Neuronal stem cell (in vitro differentiated cells): ENCODE measurements at regions not wholly inside any gene's neighbourhood (a gene's known extent, or its start where the extent isn't known, plus 50 kb on each side); places are given as distances from the start of the nearest gene placed in this dataset.

Experiments
- DNase-seq: peaks from one replicate; pipeline ENCODE4 v3.0.0-alpha.2; 2013; ENCODE audit warnings: low spot score
- H2AFZ ChIP-seq: one replicate; pipeline ENCODE4 v1.6.1; 2013; ENCODE audit warnings: mild to moderate bottlenecking, low read length, inconsistent platforms
- H2AK5ac ChIP-seq: 2 replicates; pipeline ENCODE4 v1.6.1; 2013; ENCODE audit warnings: low read depth, mild to moderate bottlenecking, inconsistent platforms, low read length, moderate library complexity, mixed read lengths
- H2BK120ac ChIP-seq: 2 replicates; pipeline ENCODE4 v1.6.1; 2013; ENCODE audit warnings: low read depth, mild to moderate bottlenecking, inconsistent platforms, low read length, moderate library complexity, mixed read lengths
- H2BK12ac ChIP-seq: one replicate; pipeline ENCODE4 v1.6.1; 2013; ENCODE audit warnings: low read length, inconsistent platforms
- H2BK15ac ChIP-seq: 2 replicates; pipeline ENCODE4 v1.6.1; 2013; ENCODE audit warnings: mild to moderate bottlenecking, low read length, inconsistent platforms, mixed read lengths
- H2BK5ac ChIP-seq: one replicate; pipeline ENCODE4 v1.6.1; 2013; ENCODE audit warnings: inconsistent platforms, mild to moderate bottlenecking, low read length, moderate library complexity
- H3K14ac ChIP-seq: one replicate; pipeline ENCODE4 v1.6.1; 2013; ENCODE audit warnings: low read length, inconsistent platforms
- H3K18ac ChIP-seq: 2 replicates; pipeline ENCODE4 v1.6.1; 2013; ENCODE audit warnings: low read length, inconsistent platforms
- H3K23ac ChIP-seq: 2 replicates; pipeline ENCODE4 v1.6.1; 2013; ENCODE audit warnings: low read depth, mild to moderate bottlenecking, mixed read lengths, low read length, inconsistent platforms; ENCODE audit not compliant: poor library complexity
- H3K27ac ChIP-seq: replicated peaks from 3 replicates; pipeline ENCODE4 v1.5.1; 2013; ENCODE audit warnings: low read length, inconsistent platforms
- H3K27me3 ChIP-seq, 3 experiments: 2 replicates each; pipeline ENCODE4 v1.6.1; 2013; ENCODE audit warnings: low read length in 3 of 3, mild to moderate bottlenecking in 2 of 3, inconsistent platforms in 1 of 3, low read depth in 1 of 3, mixed read lengths in 1 of 3, moderate library complexity in 1 of 3; ENCODE audit not compliant: control insufficient read depth in 3 of 3, insufficient read depth in 3 of 3
- H3K36me3 ChIP-seq, 2 donors: replicated peaks in 1 of 2; 2 replicates each; pipeline ENCODE4 v1.6.1; 2013; ENCODE audit warnings: low read length in 2 of 2; ENCODE audit not compliant: control insufficient read depth in 2 of 2, insufficient read depth in 2 of 2
- H3K4ac ChIP-seq: 2 replicates; pipeline ENCODE4 v1.6.1; 2013; ENCODE audit warnings: inconsistent platforms, mild to moderate bottlenecking, low read length, moderate library complexity
- H3K4me1 ChIP-seq, 2 donors: 1 replicate in 1 of 2; 2 replicates in 1 of 2; pipeline ENCODE4 v1.6.1; 2013; ENCODE audit warnings: low read length in 2 of 2, low read depth in 1 of 2; ENCODE audit not compliant: control insufficient read depth in 2 of 2, insufficient read depth in 1 of 2
- H3K4me2 ChIP-seq: one replicate; pipeline ENCODE4 v1.6.1; 2013; ENCODE audit warnings: mild to moderate bottlenecking, low read length, inconsistent platforms; ENCODE audit not compliant: insufficient read depth, poor library complexity, severe bottlenecking
- H3K4me3 ChIP-seq, 2 donors: 2 replicates each; pipeline ENCODE4 v1.5.1; 2013; ENCODE audit warnings: low read length in 2 of 2, mild to moderate bottlenecking in 2 of 2, inconsistent platforms in 1 of 2, moderate library complexity in 1 of 2
- H3K79me1 ChIP-seq: one replicate; pipeline ENCODE4 v1.6.1; 2013; ENCODE audit warnings: low read depth, mild to moderate bottlenecking, inconsistent platforms, low read length, moderate library complexity
- H3K9ac ChIP-seq: one replicate; pipeline ENCODE4 v1.6.1; 2013; ENCODE audit warnings: mild to moderate bottlenecking, low read depth, low read length, inconsistent platforms; ENCODE audit not compliant: poor library complexity
- H3K9me3 ChIP-seq, 2 donors: replicated peaks in 1 of 2; 2 replicates each; pipeline versions ENCODE3 to v1.6.1; 2013; ENCODE audit warnings: low read length in 2 of 2, mild to moderate bottlenecking in 2 of 2, inconsistent platforms in 1 of 2, low read depth in 1 of 2, mixed read lengths in 1 of 2, moderate library complexity in 1 of 2; ENCODE audit not compliant: control insufficient read depth in 2 of 2, insufficient read depth in 1 of 2
- H4K8ac ChIP-seq: one replicate; pipeline ENCODE4 v1.6.1; 2013; ENCODE audit warnings: low read depth, mild to moderate bottlenecking, inconsistent platforms, low read length, moderate library complexity
- H4K91ac ChIP-seq: one replicate; pipeline ENCODE4 v1.6.1; 2013; ENCODE audit warnings: low read length, low read depth, mild to moderate bottlenecking, inconsistent platforms; ENCODE audit not compliant: poor library complexity
- WGBS, 2 donors: extraction: QIAGEN DNeasy Blood & Tissue Kit; methylation state at CpG; one replicate each; pipeline ENCODE4 v1.1.7; 2013; ENCODE audit warnings: missing lambda C conversion rate in 2 of 2, mixed read lengths in 1 of 2; ENCODE audit not compliant: insufficient read length in 2 of 2, insufficient replicate concordance in 1 of 2; ENCODE audit errors: extremely low coverage in 2 of 2; 5-methylcytosine and 5-hydroxymethylcytosine counted together

DNA sequence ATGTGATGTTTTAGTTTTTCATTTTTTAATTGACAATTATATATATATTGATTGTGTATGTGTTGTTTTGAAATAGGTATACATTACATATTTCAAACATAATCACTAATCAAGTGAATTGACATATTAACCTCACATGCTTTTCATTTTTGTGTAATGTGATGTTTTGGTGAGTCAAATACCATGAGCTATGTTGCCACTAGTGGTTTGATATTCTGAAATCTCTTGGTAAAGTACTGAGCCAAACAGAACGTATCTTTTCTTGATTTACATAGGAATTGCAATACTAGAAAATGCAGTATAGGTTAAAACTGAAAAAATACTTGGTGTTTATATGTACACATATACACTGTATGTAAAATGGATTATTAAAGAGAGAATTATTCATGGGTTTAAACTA is 65.2 kb upstream of the SIAH1 start:
- no CpG with 5 or more reads among the region's 1 CpG for WGBS, 2 donors
- no peak overlapping the region for H3K18ac ChIP-seq
- H2AK5ac ChIP-seq, result no peak overlapping the region
- DNase-seq, result no peak
- H2BK5ac ChIP-seq, result no peak overlapping the region
- H2AFZ ChIP-seq, result no peak overlapping the region
- H3K79me1 ChIP-seq, result no peaks in the 10 kb centered on the region
- H3K14ac ChIP-seq, result no peak overlapping the region
- no peak overlapping the region for H3K4ac ChIP-seq
- peaks cover 0 to 4% of the 10 kb centered on the region in 2 donors for H3K4me1 ChIP-seq
- H3K9ac ChIP-seq, result no peak overlapping the region
- H4K8ac ChIP-seq, result no peak overlapping the region
- peaks cover 0 to 5% (median 0%) of the 10 kb centered on the region in 3 experiments for H3K27me3 ChIP-seq
- H3K4me3 ChIP-seq, result no peak overlapping the region
- H3K4me2 ChIP-seq, result no peak overlapping the region
- no peak overlapping the region for H3K27ac ChIP-seq
- H2BK12ac ChIP-seq, result no peak overlapping the region
- no peak overlapping the region for H3K23ac ChIP-seq
- H4K91ac ChIP-seq, result no peak overlapping the region
- H2BK120ac ChIP-seq, result no peak overlapping the region
- no peaks in the 10 kb centered on the region for H3K36me3 ChIP-seq
- no peak overlapping the region for H2BK15ac ChIP-seq
- H3K9me3 ChIP-seq, result no peaks in the 10 kb centered on the region

DNA sequence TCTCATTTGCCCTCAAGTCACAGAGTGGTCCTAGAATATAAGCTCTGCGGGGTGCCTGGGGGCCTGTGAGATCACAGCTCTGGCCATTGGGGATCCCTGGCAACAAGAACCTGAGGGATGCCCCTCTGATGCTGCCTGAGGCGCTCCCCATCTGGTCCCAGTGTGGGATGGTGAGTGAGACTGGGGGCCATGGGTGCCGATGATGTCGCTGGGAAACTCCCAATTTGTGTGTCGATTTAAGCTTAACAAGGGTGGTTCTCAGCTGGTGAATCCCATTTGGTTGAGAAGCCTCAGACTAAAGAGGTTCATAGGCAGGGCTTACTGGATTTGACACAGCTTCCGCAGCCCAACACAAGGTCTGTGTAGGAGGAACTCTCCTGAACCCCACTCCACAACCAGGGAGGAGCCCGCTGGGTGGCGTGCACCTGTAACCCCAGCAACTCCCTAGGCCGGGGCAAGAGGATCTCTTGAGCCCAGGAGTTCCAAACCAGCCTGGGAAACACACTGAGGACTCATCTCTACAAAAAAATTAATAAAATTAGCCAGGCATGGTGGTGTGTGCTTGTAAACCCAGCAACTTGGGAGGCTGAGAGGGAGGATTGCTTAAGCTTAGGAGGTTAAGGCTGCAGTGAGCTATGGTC is 63.7 kb upstream of the SIAH1 start:
- H2AK5ac ChIP-seq, result no peak overlapping the region
- H2BK5ac ChIP-seq, result no peak overlapping the region
- H3K9me3 ChIP-seq, result no peaks in the 10 kb centered on the region
- no peak overlapping the region for H4K8ac ChIP-seq
- no peak overlapping the region for H3K4me2 ChIP-seq
- H3K36me3 ChIP-seq, result no peaks in the 10 kb centered on the region
- H3K4me3 ChIP-seq, result no peak overlapping the region
- no peak overlapping the region for H3K9ac ChIP-seq
- H3K4ac ChIP-seq, result no peak overlapping the region
- H3K14ac ChIP-seq, result no peak overlapping the region
- no peak overlapping the region for H3K23ac ChIP-seq
- no peak overlapping the region for H2BK12ac ChIP-seq
- H4K91ac ChIP-seq, result no peak overlapping the region
- no peak overlapping the region for H2AFZ ChIP-seq
- peaks cover 0 to 3% (median 0%) of the 10 kb centered on the region in 3 experiments for H3K27me3 ChIP-seq
- H3K4me1 ChIP-seq, result peaks cover 0 to 6% of the 10 kb centered on the region in 2 donors
- H3K79me1 ChIP-seq, result no peaks in the 10 kb centered on the region
- no CpG with 5 or more reads among the region's 9 CpGs for WGBS, 2 donors
- DNase-seq, result no peak
- no peak overlapping the region for H2BK120ac ChIP-seq
- H3K18ac ChIP-seq, result peak overlapping the region; percentile 24
- peak overlapping the region; percentile 56 for H2BK15ac ChIP-seq
- no peak overlapping the region for H3K27ac ChIP-seq

- Histone ChIP-seq H2BK12ac (no peak overlapping the region), H3K4me1 (peaks cover 0 to 6% of the 10 kb centered on the region in 2 donors), H3K27me3 (no peaks in the 10 kb centered on the region), H3K27ac (no peak overlapping the region), H3K4me3 (no peak overlapping the region), H2BK120ac (no peak overlapping the region), H3K14ac (no peak overlapping the region), H4K8ac (no peak overlapping the region), H3K4ac (no peak overlapping the region), H3K4me2 (no peak overlapping the region), H3K36me3 (no peaks in the 10 kb centered on the region), H2BK5ac (no peak overlapping the region), H3K9me3 (no peaks in the 10 kb centered on the region), H2BK15ac (no peak overlapping the region), H2AK5ac (no peak overlapping the region), H3K23ac (no peak overlapping the region), H3K9ac (no peak overlapping the region), H3K18ac (no peak overlapping the region), H2AFZ (no peak overlapping the region), H3K79me1 (no peaks in the 10 kb centered on the region), H4K91ac (no peak overlapping the region)
- WGBS, 2 donors, result no CpG with 5 or more reads among the region's 7 CpGs
- no peak for DNase-seq
These were observed 62.8 kb upstream of the SIAH1 start for GRCh38 chr16:48447940-48448536.

GRCh38 chr16:48447428-48447827 is 62.2 kb upstream of the SIAH1 start:
- Histone ChIP-seq H3K4me2 (no peak overlapping the region), H3K4ac (no peak overlapping the region), H2BK15ac (no peak overlapping the region), H3K36me3 (no peaks in the 10 kb centered on the region), H3K18ac (no peak overlapping the region), H3K27ac (no peak overlapping the region), H3K4me1 (peaks cover 0 to 6% of the 10 kb centered on the region in 2 donors), H2AK5ac (peak overlapping the region; percentile 3), H3K23ac (no peak overlapping the region), H3K9ac (no peak overlapping the region), H3K27me3 (no peaks in the 10 kb centered on the region), H2AFZ (no peak overlapping the region), H3K14ac (no peak overlapping the region), H2BK12ac (no peak overlapping the region), H2BK120ac (no peak overlapping the region), H3K9me3 (no peaks in the 10 kb centered on the region), H4K91ac (no peak overlapping the region), H4K8ac (no peak overlapping the region), H2BK5ac (no peak overlapping the region), H3K79me1 (no peaks in the 10 kb centered on the region), H3K4me3 (no peak overlapping the region)
- no CpG with 5 or more reads among the region's 8 CpGs for WGBS, 2 donors
- no peak for DNase-seq
